ENCODE measurements at regions not wholly inside any gene's neighbourhood (a gene's known extent, or its start where the extent isn't known, plus 50 kb on each side); places are given as distances from the start of the nearest gene placed in this dataset.

DNA sequence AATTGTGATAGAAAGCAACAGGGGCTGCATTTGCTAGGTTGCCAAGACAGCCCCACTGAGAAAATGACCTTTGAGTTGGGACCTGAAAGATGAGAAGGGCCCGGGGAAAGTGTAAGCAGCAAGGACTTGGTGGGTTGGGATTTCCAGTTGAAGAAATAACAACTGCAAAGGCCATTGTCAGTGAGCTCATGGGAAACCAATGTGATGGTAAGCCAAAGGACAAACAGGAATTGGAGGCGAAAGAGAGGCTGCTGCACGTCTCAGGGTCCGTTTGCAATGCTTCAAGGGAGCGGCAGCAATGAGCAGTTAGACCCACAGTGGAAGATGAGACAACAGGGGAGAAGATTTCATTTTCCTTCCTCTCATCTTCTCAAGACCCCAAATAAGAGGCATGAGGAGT lies 51.5 kb upstream of the RGPD4 start:
- no peak for TF ChIP-seq POLR2AphosphoS5 (IDR thresholded peaks at IDR 0.05)
- Histone ChIP-seq H3K27ac (no peak overlapping the region), H3K4me3 (no peak overlapping the region), H3K9me3 (no peaks in the 10 kb centered on the region), H3K4me1 (replicated peaks) (no peaks in the 10 kb centered on the region), H3K36me3 (no peaks in the 10 kb centered on the region), H3K27me3 (replicated peaks; ENCODE audit: insufficient read depth) (no peaks in the 10 kb centered on the region)
- intact Hi-C loops (cut with DNase I), result no loop called here
- no peak for DNase-seq (ENCODE audit: low spot score)
- WGBS, result 84% methylated on average over 5 of the region's 5 CpGs

- Histone ChIP-seq H3K27me3 (replicated peaks; ENCODE audit: insufficient read depth) (no peaks in the 10 kb centered on the region), H3K36me3 (no peaks in the 10 kb centered on the region), H3K4me1 (replicated peaks) (no peaks in the 10 kb centered on the region), H3K4me3 (no peak overlapping the region), H3K9me3 (no peaks in the 10 kb centered on the region), H3K27ac (no peak overlapping the region)
- WGBS, result 23% methylated on average over 1 of the region's 1 CpG
- DNase-seq (ENCODE audit: low spot score), result no peak
- intact Hi-C loops (cut with DNase I), result no loop called here
- TF ChIP-seq POLR2A (IDR thresholded peaks at IDR 0.05) (no peak), POLR2AphosphoS5 (IDR thresholded peaks at IDR 0.05) (no peak)
- TF ChIP-seq, protein P1, sequence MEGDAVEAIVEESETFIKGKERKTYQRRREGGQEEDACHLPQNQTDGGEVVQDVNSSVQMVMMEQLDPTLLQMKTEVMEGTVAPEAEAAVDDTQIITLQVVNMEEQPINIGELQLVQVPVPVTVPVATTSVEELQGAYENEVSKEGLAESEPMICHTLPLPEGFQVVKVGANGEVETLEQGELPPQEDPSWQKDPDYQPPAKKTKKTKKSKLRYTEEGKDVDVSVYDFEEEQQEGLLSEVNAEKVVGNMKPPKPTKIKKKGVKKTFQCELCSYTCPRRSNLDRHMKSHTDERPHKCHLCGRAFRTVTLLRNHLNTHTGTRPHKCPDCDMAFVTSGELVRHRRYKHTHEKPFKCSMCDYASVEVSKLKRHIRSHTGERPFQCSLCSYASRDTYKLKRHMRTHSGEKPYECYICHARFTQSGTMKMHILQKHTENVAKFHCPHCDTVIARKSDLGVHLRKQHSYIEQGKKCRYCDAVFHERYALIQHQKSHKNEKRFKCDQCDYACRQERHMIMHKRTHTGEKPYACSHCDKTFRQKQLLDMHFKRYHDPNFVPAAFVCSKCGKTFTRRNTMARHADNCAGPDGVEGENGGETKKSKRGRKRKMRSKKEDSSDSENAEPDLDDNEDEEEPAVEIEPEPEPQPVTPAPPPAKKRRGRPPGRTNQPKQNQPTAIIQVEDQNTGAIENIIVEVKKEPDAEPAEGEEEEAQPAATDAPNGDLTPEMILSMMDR (IDR thresholded peaks at IDR 0.05), result no peak
These were observed 50.9 kb upstream of the RGPD4 start for GRCh38 chr2:107775791-107776190.

GRCh38 chr2:107776362-107776761 lies 50.3 kb upstream of the RGPD4 start:
- H3K36me3 ChIP-seq, result no peaks in the 10 kb centered on the region
- 90% methylated on average over 2 of the region's 2 CpGs for WGBS
- intact Hi-C loops (cut with DNase I), result no loop called here
- TF ChIP-seq POLR2AphosphoS5 (IDR thresholded peaks at IDR 0.05) (no peak), POLR2A (IDR thresholded peaks at IDR 0.05) (no peak)
- TF ChIP-seq, protein P1 (IDR thresholded peaks at IDR 0.05), result no peak
- no peak for DNase-seq (ENCODE audit: low spot score)
- H3K4me1 ChIP-seq (replicated peaks), result no peaks in the 10 kb centered on the region
- no peaks in the 10 kb centered on the region for H3K27me3 ChIP-seq (replicated peaks; ENCODE audit: insufficient read depth)
- no peak overlapping the region for H3K27ac ChIP-seq
- H3K4me3 ChIP-seq, result no peak overlapping the region
- H3K9me3 ChIP-seq, result no peaks in the 10 kb centered on the region
